CD14-positive monocyte (primary cell): ENCODE measurements at regions not wholly inside any gene's neighbourhood (a gene's known extent, or its start where the extent isn't known, plus 50 kb on each side); places are given as distances from the start of the nearest gene placed in this dataset.

ENCODE experiments used
- DNase-seq, 3 donors: peaks; one replicate each; pipeline ENCODE4 v3.0.0-alpha.2; 2011 to 2022
- H2AFZ ChIP-seq: 2 replicates; pipeline ENCODE4 v1.6.0; 2012; ENCODE audit warnings: mild to moderate bottlenecking, low read depth, low read length, inconsistent platforms; ENCODE audit not compliant: insufficient read depth, poor library complexity, severe bottlenecking
- H3K27ac ChIP-seq, 2 donors: 1 replicate in 1 of 2; 2 replicates in 1 of 2; pipeline ENCODE4 v1.5.1; 2012 to 2013; ENCODE audit warnings: low read length in 2 of 2, control low read depth in 1 of 2, inconsistent platforms in 1 of 2, low read depth in 1 of 2, mild to moderate bottlenecking in 1 of 2
- H3K27me3 ChIP-seq, 2 donors: one replicate each; pipeline versions ENCODE4 v1.6.0 to v1.6.1; 2011 to 2013; ENCODE audit warnings: low read length in 2 of 2; ENCODE audit not compliant: control insufficient read depth in 2 of 2, insufficient read depth in 2 of 2
- H3K36me3 ChIP-seq, 2 donors: replicated peaks in 1 of 2; 1 replicate in 1 of 2; 2 replicates in 1 of 2; pipeline versions ENCODE4 v1.5.1 to v1.6.1; 2012 to 2013; ENCODE audit warnings: low read length in 2 of 2, control low read depth in 1 of 2, inconsistent platforms in 1 of 2, mild to moderate bottlenecking in 1 of 2; ENCODE audit not compliant: insufficient read depth in 2 of 2, control insufficient read depth in 1 of 2
- H3K4me1 ChIP-seq, 2 donors: 1 replicate in 1 of 2; 2 replicates in 1 of 2; pipeline versions ENCODE4 v1.5.1 to v1.6.1; 2012 to 2013; ENCODE audit warnings: low read length in 2 of 2, control low read depth in 1 of 2, inconsistent platforms in 1 of 2, mild to moderate bottlenecking in 1 of 2, moderate library complexity in 1 of 2; ENCODE audit not compliant: insufficient read depth in 2 of 2, control insufficient read depth in 1 of 2
- H3K4me2 ChIP-seq: replicated peaks from 2 replicates; pipeline ENCODE3; 2012; ENCODE audit warnings: low read length, moderate library complexity, mild to moderate bottlenecking; ENCODE audit not compliant: poor library complexity, severe bottlenecking; ENCODE audit errors: extremely low read depth
- H3K4me3 ChIP-seq, 3 experiments: fragments of 200-600 bp in 1 of 3; sonication (generic) in 1 of 3; replicated peaks in 1 of 3; 1 replicate in 2 of 3; 2 replicates in 1 of 3; pipeline ENCODE4 v1.5.1; 2011 to 2013; ENCODE audit warnings: low read length in 3 of 3, mild to moderate bottlenecking in 3 of 3, control low read depth in 2 of 3, low read depth in 2 of 3, inconsistent platforms in 1 of 3, moderate library complexity in 1 of 3
- H3K79me2 ChIP-seq: 2 replicates; pipeline ENCODE4 v1.6.0; 2012; ENCODE audit warnings: mild to moderate bottlenecking, control low read depth, inconsistent platforms, low read length, moderate library complexity; ENCODE audit not compliant: insufficient read depth
- H3K9ac ChIP-seq: 2 replicates; pipeline ENCODE4 v1.6.0; 2017; ENCODE audit warnings: low read length, mild to moderate bottlenecking; ENCODE audit not compliant: insufficient read depth, poor library complexity, severe bottlenecking
- H3K9me3 ChIP-seq, 2 donors: replicated peaks in 1 of 2; 1 replicate in 1 of 2; 2 replicates in 1 of 2; pipeline versions ENCODE4 v1.5.1 to v1.6.1; 2012 to 2013; ENCODE audit warnings: low read length in 2 of 2, control low read depth in 1 of 2; ENCODE audit not compliant: control insufficient read depth in 1 of 2, insufficient read depth in 1 of 2
- H4K20me1 ChIP-seq: 2 replicates; pipeline ENCODE4 v1.6.0; 2012; ENCODE audit warnings: mild to moderate bottlenecking, low read length, control low read depth, moderate library complexity; ENCODE audit not compliant: insufficient read depth
- H3K27ac Mint-ChIP-seq, 7 donors: one replicate each; pipeline ENCODE4 v1.8.0; 2020; ENCODE audit warnings: mild to moderate bottlenecking in 7 of 7, mixed read lengths in 7 of 7, moderate library complexity in 6 of 7, inconsistent platforms in 2 of 7
- H3K27me3 Mint-ChIP-seq, 3 donors: one replicate each; pipeline ENCODE4 v1.8.0; 2021 to 2022; ENCODE audit warnings: low read depth in 3 of 3, mild to moderate bottlenecking in 3 of 3, mixed read lengths in 3 of 3, moderate library complexity in 3 of 3, inconsistent platforms in 1 of 3
- H3K36me3 Mint-ChIP-seq, 2 donors: one replicate each; pipeline ENCODE4 v1.8.0; 2020; ENCODE audit warnings: mixed read lengths in 2 of 2, inconsistent platforms in 1 of 2, mild to moderate bottlenecking in 1 of 2
- H3K4me1 Mint-ChIP-seq: one replicate; pipeline ENCODE4 v1.8.0; 2020; ENCODE audit warnings: mild to moderate bottlenecking, mixed read lengths
- H3K4me3 Mint-ChIP-seq, 2 donors: one replicate each; pipeline ENCODE4 v1.8.0; 2020; ENCODE audit warnings: mild to moderate bottlenecking in 2 of 2, mixed read lengths in 2 of 2, moderate library complexity in 1 of 2
- H3K9me3 Mint-ChIP-seq, 7 donors: one replicate each; pipeline ENCODE4 v1.8.0; 2020 to 2022; ENCODE audit warnings: mixed read lengths in 7 of 7, mild to moderate bottlenecking in 6 of 7, moderate library complexity in 6 of 7, inconsistent platforms in 2 of 7
- CTCF ChIP-seq: fragments of 200-600 bp; IDR thresholded peaks from one replicate; pipeline ENCODE4 v1.8.0; 2022; ENCODE audit warnings: antibody characterized with exemption, mild to moderate bottlenecking
- WGBS: methylation state at CpG from one replicate; pipeline ENCODE4 v1.1.5; 2013; ENCODE audit warnings: missing lambda C conversion rate; ENCODE audit not compliant: insufficient coverage; 5-methylcytosine and 5-hydroxymethylcytosine counted together
- intact Hi-C, 2 donors: fragments of 100-400 bp; cut with micrococcal nuclease; formaldehyde crosslinking; loops; one replicate each; pipeline versions ENCODE4 v1.15.0 to v1.15.1; 2023

- DNase-seq = no peak
- H3K9me3 Mint-ChIP-seq = peaks cover 0 to 7% (median 2%) of the 10 kb centered on the region in 7 donors
- no peaks in the 10 kb centered on the region for H4K20me1 ChIP-seq
- no peak overlapping the region for H3K27ac Mint-ChIP-seq
- H3K9ac ChIP-seq = no peak overlapping the region
- H3K27ac ChIP-seq = no peak overlapping the region
- intact Hi-C loops = no loop called here
- H3K27me3 Mint-ChIP-seq = no peaks in the 10 kb centered on the region
- no peak overlapping the region for H3K4me3 Mint-ChIP-seq
- no CpG with 5 or more reads among the region's 1 CpG for WGBS
- no peaks in the 10 kb centered on the region for H3K4me1 Mint-ChIP-seq
- TF ChIP-seq CTCF = no peak
- no peaks in the 10 kb centered on the region for H3K27me3 ChIP-seq
- no peaks in the 10 kb centered on the region for H3K36me3 Mint-ChIP-seq
- H2AFZ ChIP-seq = no peak overlapping the region
- H3K4me1 ChIP-seq = no peaks in the 10 kb centered on the region
- no peaks in the 10 kb centered on the region for H3K9me3 ChIP-seq
- no peak overlapping the region for H3K4me2 ChIP-seq
- H3K79me2 ChIP-seq = no peaks in the 10 kb centered on the region
- H3K4me3 ChIP-seq = no peak overlapping the region
- no peaks in the 10 kb centered on the region for H3K36me3 ChIP-seq
Measured at GRCh38 chr10:64394744-64395143, 873.5 kb downstream of the REEP3 start.

GRCh38 chr10:64396105-64396708, 875.0 kb downstream of the REEP3 start:
- no peak for TF ChIP-seq CTCF
- intact Hi-C loops = no loop called here
- no peaks in the 10 kb centered on the region for H3K79me2 ChIP-seq
- no peak overlapping the region for H3K4me2 ChIP-seq
- H3K4me3 Mint-ChIP-seq = no peak overlapping the region
- no peak overlapping the region for H3K27ac ChIP-seq
- no peak for DNase-seq
- no peak overlapping the region for H3K9ac ChIP-seq
- no CpG with 5 or more reads among the region's 1 CpG for WGBS
- H3K4me1 ChIP-seq = no peaks in the 10 kb centered on the region
- H3K36me3 Mint-ChIP-seq = no peaks in the 10 kb centered on the region
- H4K20me1 ChIP-seq = no peaks in the 10 kb centered on the region
- H3K27me3 Mint-ChIP-seq = no peaks in the 10 kb centered on the region
- H3K4me3 ChIP-seq = no peak overlapping the region
- no peaks in the 10 kb centered on the region for H3K9me3 ChIP-seq
- no peaks in the 10 kb centered on the region for H3K4me1 Mint-ChIP-seq
- H3K9me3 Mint-ChIP-seq = peaks cover 0 to 7% (median 2%) of the 10 kb centered on the region in 7 donors
- no peak overlapping the region for H3K27ac Mint-ChIP-seq
- no peak overlapping the region for H2AFZ ChIP-seq
- H3K27me3 ChIP-seq = no peaks in the 10 kb centered on the region
- no peaks in the 10 kb centered on the region for H3K36me3 ChIP-seq
